ENCODE measurements at regions not wholly inside any gene's neighbourhood (a gene's known extent, or its start where the extent isn't known, plus 50 kb on each side); places are given as distances from the start of the nearest gene placed in this dataset.
"Not testable (repeated sequence)": the region's sequence is repeated elsewhere in the genome, so short reads cannot be mapped to it uniquely, and the experiment has no call there.

- FAIRE-seq (no peak), DNase-seq (ENCODE audit: insufficient read length, low spot score) (no peak)
- TF ChIP-seq POU2F2 (IDR thresholded peaks at IDR 0.05; ENCODE audit: low read depth, low read length) = 0 out of 2 replicates have a peak, but pooled peaks have one; percentile 18
- TF ChIP-seq PAX5 (IDR thresholded peaks at IDR 0.05; ENCODE audit: insufficient read depth, low read length, severe bottlenecking) = no peak
- no peak for TF ChIP-seq POLR2AphosphoS5 (IDR thresholded peaks at IDR 0.05; ENCODE audit: low read depth, low read length)
Observed at GRCh38 chr6:27043244-27043643, 204.3 kb upstream of the PRSS16 start.

GRCh38 chr6:27045131-27045530 lies 202.4 kb upstream of the PRSS16 start:
- FAIRE-seq; DNase-seq (ENCODE audit: insufficient read length, low spot score): not testable (repeated sequence)

- not testable (repeated sequence) for FAIRE-seq
Observed at GRCh38 chr6:27047725-27048124, 199.8 kb upstream of the PRSS16 start.

GRCh38 chr6:27049863-27050781 lies 197.4 kb upstream of the PRSS16 start:
- no peak for TF ChIP-seq POU2F2 (IDR thresholded peaks at IDR 0.05; ENCODE audit: low read depth, low read length)
- no peak for TF ChIP-seq SPI1 (IDR thresholded peaks at IDR 0.05; ENCODE audit: low read depth, low read length)
- no peak for TF ChIP-seq POLR2AphosphoS5 (IDR thresholded peaks at IDR 0.05; ENCODE audit: low read depth, low read length)
- TF ChIP-seq TAF1 (IDR thresholded peaks at IDR 0.05; ENCODE audit: low read depth, low read length) = no peak
- no peak for TF ChIP-seq POLR2A (IDR thresholded peaks at IDR 0.05; ENCODE audit: low read depth, low read length)
- TF ChIP-seq PAX5 (IDR thresholded peaks at IDR 0.05; ENCODE audit: insufficient read depth, low read length, severe bottlenecking) = no peak
- FAIRE-seq (no peak), DNase-seq (ENCODE audit: insufficient read length, low spot score) (no peak)

More at GRCh38 chr6:27047725-27048124, 199.8 kb upstream of the PRSS16 start:
- DNase-seq (ENCODE audit: insufficient read length, low spot score) = not testable (repeated sequence)

- not testable (repeated sequence) for FAIRE-seq; DNase-seq (ENCODE audit: insufficient read length, low spot score)
Observed at GRCh38 chr6:27052082-27052730, 195.3 kb upstream of the PRSS16 start.

GRCh38 chr6:27052731-27053082 lies 194.8 kb upstream of the PRSS16 start:
- no peak for FAIRE-seq
- no peak for TF ChIP-seq SPI1 (IDR thresholded peaks at IDR 0.05; ENCODE audit: low read depth, low read length)
- no peak for TF ChIP-seq POLR2A (IDR thresholded peaks at IDR 0.05; ENCODE audit: low read depth, low read length)
- TF ChIP-seq TAF1 (IDR thresholded peaks at IDR 0.05; ENCODE audit: low read depth, low read length) = no peak
- no peak for TF ChIP-seq POLR2AphosphoS5 (IDR thresholded peaks at IDR 0.05; ENCODE audit: low read depth, low read length)
- TF ChIP-seq PAX5 (IDR thresholded peaks at IDR 0.05; ENCODE audit: insufficient read depth, low read length, severe bottlenecking) = no peak
- DNase-seq (ENCODE audit: insufficient read length, low spot score) = no peak

GRCh38 chr6:27053738-27054137 lies 193.8 kb upstream of the PRSS16 start:
- DNase-seq (ENCODE audit: insufficient read length, low spot score) (no peak), FAIRE-seq (peak; percentile 20)
- no peak for TF ChIP-seq POLR2A (IDR thresholded peaks at IDR 0.05; ENCODE audit: low read depth, low read length)
- TF ChIP-seq POLR2AphosphoS5 (IDR thresholded peaks at IDR 0.05; ENCODE audit: low read depth, low read length) = no peak
- no peak for TF ChIP-seq TAF1 (IDR thresholded peaks at IDR 0.05; ENCODE audit: low read depth, low read length)
- TF ChIP-seq PAX5 (IDR thresholded peaks at IDR 0.05; ENCODE audit: insufficient read depth, low read length, severe bottlenecking) = no peak
- TF ChIP-seq SPI1 (IDR thresholded peaks at IDR 0.05; ENCODE audit: low read depth, low read length) = peak; percentile 65

- DNase-seq (ENCODE audit: insufficient read length, low spot score) (no peak), FAIRE-seq (no peak)
- TF ChIP-seq POLR2AphosphoS5 (IDR thresholded peaks at IDR 0.05; ENCODE audit: low read depth, low read length) (no peak), POU2F2 (IDR thresholded peaks at IDR 0.05; ENCODE audit: low read depth, low read length) (no peak), TAF1 (IDR thresholded peaks at IDR 0.05; ENCODE audit: low read depth, low read length) (no peak), SPI1 (IDR thresholded peaks at IDR 0.05; ENCODE audit: low read depth, low read length) (no peak), PAX5 (IDR thresholded peaks at IDR 0.05; ENCODE audit: insufficient read depth, low read length, severe bottlenecking) (no peak), POLR2A (IDR thresholded peaks at IDR 0.05; ENCODE audit: low read depth, low read length) (no peak)
Observed at GRCh38 chr6:27056615-27057014, 190.9 kb upstream of the PRSS16 start.

GRCh38 chr6:27059621-27060425 lies 187.7 kb upstream of the PRSS16 start:
- DNase-seq (ENCODE audit: insufficient read length, low spot score) (no peak), FAIRE-seq (no peak)
- TF ChIP-seq POU2F2 (IDR thresholded peaks at IDR 0.05; ENCODE audit: low read depth, low read length) (no peak), POLR2A (IDR thresholded peaks at IDR 0.05; ENCODE audit: low read depth, low read length) (no peak), SPI1 (IDR thresholded peaks at IDR 0.05; ENCODE audit: low read depth, low read length) (no peak), TAF1 (IDR thresholded peaks at IDR 0.05; ENCODE audit: low read depth, low read length) (no peak), PAX5 (IDR thresholded peaks at IDR 0.05; ENCODE audit: insufficient read depth, low read length, severe bottlenecking) (no peak), POLR2AphosphoS5 (IDR thresholded peaks at IDR 0.05; ENCODE audit: low read depth, low read length) (no peak)

Data from GM12891 (cell line).